Suprapubic skin (tissue), 4 donors: ENCODE measurements at regions not wholly inside any gene's neighbourhood (a gene's known extent, or its start where the extent isn't known, plus 50 kb on each side); places are given as distances from the start of the nearest gene placed in this dataset.

ENCODE experiments used
- DNase-seq, 2 donors: peaks; one replicate each; pipeline ENCODE4 v3.0.0-alpha.2; 2019; ENCODE audit warnings: low spot score in 2 of 2
- H3K27ac ChIP-seq: fragments of 200-600 bp; sonication (generic); one replicate; pipeline ENCODE4 v1.5.1; 2019
- H3K27me3 ChIP-seq: fragments of 200-600 bp; sonication (generic); one replicate; pipeline ENCODE4 v1.5.1; 2019
- H3K36me3 ChIP-seq: fragments of 200-600 bp; sonication (generic); one replicate; pipeline ENCODE4 v1.5.1; 2019
- H3K4me1 ChIP-seq: fragments of 200-600 bp; sonication (generic); one replicate; pipeline ENCODE4 v1.5.1; 2019
- H3K4me3 ChIP-seq: fragments of 200-600 bp; sonication (generic); one replicate; pipeline ENCODE4 v1.5.1; 2019; ENCODE audit warnings: mild to moderate bottlenecking
- H3K9me3 ChIP-seq: fragments of 200-600 bp; sonication (generic); one replicate; pipeline ENCODE4 v1.5.1; 2019
- EP300 ChIP-seq: sonication (generic); formaldehyde crosslinking; IDR thresholded peaks from one replicate; pipeline ENCODE4 v1.6.1; 2017; ENCODE audit warnings: antibody characterized with exemption
- POLR2A ChIP-seq, 2 donors: fragments of 450-650 bp; IDR thresholded peaks; one replicate each; pipeline ENCODE4 v1.6.1; 2017; ENCODE audit warnings: antibody characterized with exemption in 2 of 2, mild to moderate bottlenecking in 2 of 2, moderate library complexity in 2 of 2
- POLR2AphosphoS5 ChIP-seq, 3 donors: sonication (generic); formaldehyde crosslinking; IDR thresholded peaks; one replicate each; pipeline ENCODE4 v1.6.1; 2017; ENCODE audit warnings: antibody characterized with exemption in 3 of 3
- WGBS: methylation state at CpG from one replicate; pipeline ENCODE4 v1.1.5; 2018; 5-methylcytosine and 5-hydroxymethylcytosine counted together
- TF ChIP-seq, protein P1 (sequence below), 2 donors: fragments of 200-600 bp in 1 of 2; fragments of 450-650 bp in 1 of 2; sonication (generic) in 1 of 2; IDR thresholded peaks; one replicate each; pipeline ENCODE4 v1.5.1; 2016 to 2019; ENCODE audit warnings: antibody characterized with exemption in 2 of 2, mild to moderate bottlenecking in 1 of 2, moderate library complexity in 1 of 2

DNA sequence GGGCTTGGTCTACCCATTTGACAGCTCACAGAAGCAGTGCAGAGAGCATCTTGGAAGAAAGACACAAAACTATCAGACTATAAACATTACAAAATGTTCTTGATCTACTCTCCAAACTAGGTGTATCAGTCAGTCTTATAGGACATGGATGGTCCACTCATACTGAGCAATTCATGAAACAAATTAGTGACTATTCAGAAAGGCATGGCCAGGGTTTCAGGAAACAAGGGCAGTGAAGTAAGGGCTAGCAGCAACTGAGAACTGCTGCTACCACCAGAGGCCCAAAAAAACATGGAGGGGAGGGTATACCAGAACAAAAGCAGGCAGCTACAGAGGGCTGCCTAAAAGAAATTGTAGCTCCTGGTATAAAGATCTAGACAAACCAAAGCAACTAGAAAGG is 287.0 kb downstream of the PIK3R1 start:
- H3K4me3 ChIP-seq: no peak overlapping the region
- no peak overlapping the region for H3K27ac ChIP-seq
- no peaks in the 10 kb centered on the region for H3K36me3 ChIP-seq
- H3K27me3 ChIP-seq: no peaks in the 10 kb centered on the region
- TF ChIP-seq, protein P1, sequence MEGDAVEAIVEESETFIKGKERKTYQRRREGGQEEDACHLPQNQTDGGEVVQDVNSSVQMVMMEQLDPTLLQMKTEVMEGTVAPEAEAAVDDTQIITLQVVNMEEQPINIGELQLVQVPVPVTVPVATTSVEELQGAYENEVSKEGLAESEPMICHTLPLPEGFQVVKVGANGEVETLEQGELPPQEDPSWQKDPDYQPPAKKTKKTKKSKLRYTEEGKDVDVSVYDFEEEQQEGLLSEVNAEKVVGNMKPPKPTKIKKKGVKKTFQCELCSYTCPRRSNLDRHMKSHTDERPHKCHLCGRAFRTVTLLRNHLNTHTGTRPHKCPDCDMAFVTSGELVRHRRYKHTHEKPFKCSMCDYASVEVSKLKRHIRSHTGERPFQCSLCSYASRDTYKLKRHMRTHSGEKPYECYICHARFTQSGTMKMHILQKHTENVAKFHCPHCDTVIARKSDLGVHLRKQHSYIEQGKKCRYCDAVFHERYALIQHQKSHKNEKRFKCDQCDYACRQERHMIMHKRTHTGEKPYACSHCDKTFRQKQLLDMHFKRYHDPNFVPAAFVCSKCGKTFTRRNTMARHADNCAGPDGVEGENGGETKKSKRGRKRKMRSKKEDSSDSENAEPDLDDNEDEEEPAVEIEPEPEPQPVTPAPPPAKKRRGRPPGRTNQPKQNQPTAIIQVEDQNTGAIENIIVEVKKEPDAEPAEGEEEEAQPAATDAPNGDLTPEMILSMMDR (IDR thresholded peaks at IDR 0.05): no peak
- TF ChIP-seq EP300 (no peak), POLR2AphosphoS5 (IDR thresholded peaks at IDR 0.05) (no peak), POLR2A (IDR thresholded peaks at IDR 0.05) (no peak)
- no peak for DNase-seq
- no peaks in the 10 kb centered on the region for H3K4me1 ChIP-seq
- no peaks in the 10 kb centered on the region for H3K9me3 ChIP-seq

DNA sequence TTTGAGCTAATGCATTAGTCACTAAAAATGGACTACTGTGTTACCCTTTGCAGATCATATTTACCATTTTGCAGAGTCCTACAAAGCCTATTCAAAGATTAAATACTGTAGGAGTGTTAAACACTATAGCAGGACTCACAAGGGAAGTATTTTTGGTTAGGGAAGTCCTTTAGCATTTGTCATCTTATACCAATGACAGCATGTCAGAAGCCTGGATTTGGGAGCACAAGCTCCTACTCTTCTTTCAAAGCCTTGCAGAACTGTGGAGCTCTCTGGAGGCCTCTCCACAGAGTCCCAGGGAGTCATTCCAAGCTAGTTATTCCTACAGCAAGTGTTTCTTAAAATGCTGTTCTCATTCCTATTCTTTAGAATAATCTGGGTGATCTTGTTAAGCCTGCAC is 288.8 kb downstream of the PIK3R1 start:
- H3K9me3 ChIP-seq: no peaks in the 10 kb centered on the region
- no peak for DNase-seq
- H3K4me3 ChIP-seq: no peak overlapping the region
- H3K36me3 ChIP-seq: no peaks in the 10 kb centered on the region
- no peaks in the 10 kb centered on the region for H3K27me3 ChIP-seq
- no peak overlapping the region for H3K27ac ChIP-seq
- TF ChIP-seq EP300 (no peak), POLR2A (IDR thresholded peaks at IDR 0.05) (no peak), POLR2AphosphoS5 (IDR thresholded peaks at IDR 0.05) (no peak)
- TF ChIP-seq, protein P1 (IDR thresholded peaks at IDR 0.05): no peak
- no peaks in the 10 kb centered on the region for H3K4me1 ChIP-seq

DNA sequence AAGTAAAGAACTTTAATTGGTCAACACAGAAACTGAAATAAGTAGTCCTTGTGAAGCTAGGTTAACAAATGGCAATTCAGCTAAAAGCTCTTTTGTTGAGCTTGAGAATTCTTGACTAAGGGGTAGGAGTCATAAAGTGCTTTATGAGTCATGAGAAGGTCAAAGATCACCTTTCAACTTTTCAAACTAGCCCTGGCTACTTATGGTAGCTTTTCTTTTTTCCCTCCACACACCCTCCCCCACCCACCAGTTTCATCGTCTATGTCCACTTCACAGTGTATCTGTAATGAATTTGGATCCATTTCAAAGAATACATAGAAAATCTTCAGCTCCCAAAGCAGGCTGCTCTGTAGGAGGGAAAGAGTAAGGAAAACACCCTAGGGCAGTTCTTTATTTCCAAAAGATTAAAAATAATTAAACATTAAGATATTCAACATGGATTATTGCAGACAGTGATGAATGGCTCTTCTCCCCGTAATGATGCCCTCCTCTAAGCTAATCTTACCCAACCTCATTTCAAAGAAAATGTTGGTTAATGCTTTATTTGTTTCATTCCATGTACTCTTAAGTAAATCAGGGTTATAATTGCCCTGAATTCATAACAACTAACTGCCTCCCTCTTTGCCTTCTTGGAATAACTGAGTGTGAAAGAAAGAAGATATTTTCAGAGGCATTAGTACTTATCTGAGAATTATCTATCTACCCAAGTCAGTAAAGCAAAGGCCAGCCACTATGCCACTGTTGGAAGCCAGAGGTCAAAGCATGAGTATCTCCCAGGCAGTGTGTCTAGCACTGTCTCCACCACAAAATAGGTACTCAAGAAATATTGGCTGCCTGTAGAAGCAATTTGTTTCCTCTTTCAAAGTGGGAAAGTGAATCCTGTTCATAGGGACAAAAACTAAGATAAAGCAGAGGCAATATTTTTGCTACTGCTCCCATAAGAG is 290.6 kb downstream of the PIK3R1 start:
- Histone ChIP-seq H3K36me3 (no peaks in the 10 kb centered on the region), H3K4me1 (no peaks in the 10 kb centered on the region), H3K27me3 (no peaks in the 10 kb centered on the region), H3K4me3 (no peak overlapping the region), H3K9me3 (no peaks in the 10 kb centered on the region), H3K27ac (no peak overlapping the region)
- TF ChIP-seq POLR2A (IDR thresholded peaks at IDR 0.05) (no peak), EP300 (no peak)
- TF ChIP-seq, protein P1 (IDR thresholded peaks at IDR 0.05): no peak
- WGBS: 53% methylated on average over 2 of the region's 2 CpGs
- DNase-seq: no peak

DNA sequence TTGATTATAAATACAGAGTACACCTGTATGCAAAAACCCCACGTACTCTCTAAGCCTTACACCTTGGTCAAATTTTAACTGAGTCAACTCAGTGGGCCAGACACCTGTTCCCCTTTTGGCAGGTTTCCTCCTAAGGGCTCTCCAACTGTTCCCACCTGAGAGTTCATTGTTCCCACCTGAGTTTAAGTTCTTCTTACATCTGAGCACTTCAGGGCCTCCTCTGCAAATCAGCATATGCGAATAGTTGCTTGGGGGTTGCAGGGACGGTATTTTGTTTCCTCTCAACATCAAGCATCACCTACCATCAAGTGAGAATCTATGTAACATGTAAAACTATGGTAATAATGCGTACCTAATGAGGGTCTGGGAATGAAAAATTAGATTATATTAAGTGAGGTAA is 300.0 kb downstream of the PIK3R1 start:
- H3K4me1 ChIP-seq: no peaks in the 10 kb centered on the region
- no peak overlapping the region for H3K27ac ChIP-seq
- no peak overlapping the region for H3K4me3 ChIP-seq
- H3K9me3 ChIP-seq: no peaks in the 10 kb centered on the region
- TF ChIP-seq EP300: no peak
- no peak for TF ChIP-seq POLR2A (IDR thresholded peaks at IDR 0.05)
- no peak for TF ChIP-seq POLR2AphosphoS5 (IDR thresholded peaks at IDR 0.05)
- no peaks in the 10 kb centered on the region for H3K27me3 ChIP-seq
- DNase-seq: no peak
- 95% methylated on average over 4 of the region's 4 CpGs for WGBS
- no peaks in the 10 kb centered on the region for H3K36me3 ChIP-seq

DNA sequence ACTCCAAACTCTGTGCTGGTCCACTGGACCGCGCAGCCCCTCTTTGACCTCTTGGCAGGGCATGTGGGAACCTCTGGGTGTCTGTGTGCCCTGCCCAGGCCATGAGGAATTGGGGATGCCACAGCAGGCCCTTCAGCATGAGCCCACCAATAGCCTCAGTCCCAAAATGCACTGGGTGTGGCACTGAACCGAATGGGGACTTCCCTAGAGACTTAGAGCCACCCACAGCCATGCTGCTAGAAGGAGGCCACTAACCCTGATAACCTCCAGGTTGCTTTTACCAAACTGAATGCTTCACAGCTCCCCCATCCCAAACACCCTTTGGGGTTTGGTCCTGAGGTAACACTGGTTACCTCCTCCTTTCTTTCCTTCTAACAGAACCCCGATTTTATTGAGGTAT is 302.7 kb downstream of the PIK3R1 start:
- no peak overlapping the region for H3K27ac ChIP-seq
- no peaks in the 10 kb centered on the region for H3K9me3 ChIP-seq
- WGBS: 82% methylated on average over 4 of the region's 4 CpGs
- no peaks in the 10 kb centered on the region for H3K27me3 ChIP-seq
- no peaks in the 10 kb centered on the region for H3K36me3 ChIP-seq
- H3K4me1 ChIP-seq: no peaks in the 10 kb centered on the region
- TF ChIP-seq POLR2A (IDR thresholded peaks at IDR 0.05) (no peak), POLR2AphosphoS5 (IDR thresholded peaks at IDR 0.05) (no peak), EP300 (no peak)
- TF ChIP-seq, protein P1 (IDR thresholded peaks at IDR 0.05): no peak
- DNase-seq: no peak
- H3K4me3 ChIP-seq: no peak overlapping the region
